GM10248 (cell line): ENCODE measurements at regions not wholly inside any gene's neighbourhood (a gene's known extent, or its start where the extent isn't known, plus 50 kb on each side); places are given as distances from the start of the nearest gene placed in this dataset.
A peak's percentile ranks its signal among the peaks of the same experiment; 100 is the strongest.
"Not testable (repeated sequence)": the region's sequence is repeated elsewhere in the genome, so short reads cannot be mapped to it uniquely, and the experiment has no call there.

Experiments
- CTCF ChIA-PET: fragments of 300-600 bp; sonication (Branson Sonifier 250); formaldehyde crosslinking; extraction: SDS; loops from one replicate; lab custom pipeline; 2021; ENCODE audit warnings: antibody characterized with exemption; lab: Yijun Ruan, JAX
- POLR2A ChIA-PET: fragments of 350-650 bp; sonication (Branson Sonifier 250); formaldehyde crosslinking; extraction: SDS; loops from one replicate; lab custom pipeline; 2020; ENCODE audit warnings: antibody characterized with exemption; lab: Yijun Ruan, JAX
- DNase-seq: peaks from one replicate; pipeline ENCODE4 v3.0.0; 2012; ENCODE audit errors: extremely low spot score
- TF ChIP-seq, protein P1 (sequence below): IDR thresholded peaks from 2 replicates; pipeline ENCODE4 v1.5.1; 2012; ENCODE audit warnings: mild to moderate bottlenecking, low read depth; ENCODE audit errors: extremely low read depth, missing control alignments, control extremely low read depth

DNA sequence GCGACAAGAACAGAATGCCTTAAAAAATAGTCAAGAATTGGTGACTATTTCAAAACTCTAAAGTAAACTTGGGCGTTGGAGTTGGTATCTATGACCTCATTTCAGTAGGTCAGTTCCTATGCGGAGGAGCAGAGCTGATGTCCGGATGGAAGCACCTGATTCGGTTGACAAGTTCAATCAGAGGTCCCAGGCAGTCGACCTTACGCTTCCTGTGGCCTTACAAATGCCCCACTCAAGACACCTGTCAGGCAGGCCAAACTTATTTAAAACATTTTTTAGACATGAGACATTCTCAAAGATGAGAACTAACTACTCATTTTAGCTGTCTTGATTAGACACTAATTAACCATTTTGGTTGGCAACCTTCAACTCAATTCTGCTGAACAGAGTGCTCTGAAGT lies 137.7 kb upstream of the ADAMTS3 start:
- TF ChIP-seq, protein P1, sequence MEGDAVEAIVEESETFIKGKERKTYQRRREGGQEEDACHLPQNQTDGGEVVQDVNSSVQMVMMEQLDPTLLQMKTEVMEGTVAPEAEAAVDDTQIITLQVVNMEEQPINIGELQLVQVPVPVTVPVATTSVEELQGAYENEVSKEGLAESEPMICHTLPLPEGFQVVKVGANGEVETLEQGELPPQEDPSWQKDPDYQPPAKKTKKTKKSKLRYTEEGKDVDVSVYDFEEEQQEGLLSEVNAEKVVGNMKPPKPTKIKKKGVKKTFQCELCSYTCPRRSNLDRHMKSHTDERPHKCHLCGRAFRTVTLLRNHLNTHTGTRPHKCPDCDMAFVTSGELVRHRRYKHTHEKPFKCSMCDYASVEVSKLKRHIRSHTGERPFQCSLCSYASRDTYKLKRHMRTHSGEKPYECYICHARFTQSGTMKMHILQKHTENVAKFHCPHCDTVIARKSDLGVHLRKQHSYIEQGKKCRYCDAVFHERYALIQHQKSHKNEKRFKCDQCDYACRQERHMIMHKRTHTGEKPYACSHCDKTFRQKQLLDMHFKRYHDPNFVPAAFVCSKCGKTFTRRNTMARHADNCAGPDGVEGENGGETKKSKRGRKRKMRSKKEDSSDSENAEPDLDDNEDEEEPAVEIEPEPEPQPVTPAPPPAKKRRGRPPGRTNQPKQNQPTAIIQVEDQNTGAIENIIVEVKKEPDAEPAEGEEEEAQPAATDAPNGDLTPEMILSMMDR: no peak
- ChIA-PET POLR2A (no interaction called here), CTCF (no interaction called here)
- DNase-seq: no peak

DNA sequence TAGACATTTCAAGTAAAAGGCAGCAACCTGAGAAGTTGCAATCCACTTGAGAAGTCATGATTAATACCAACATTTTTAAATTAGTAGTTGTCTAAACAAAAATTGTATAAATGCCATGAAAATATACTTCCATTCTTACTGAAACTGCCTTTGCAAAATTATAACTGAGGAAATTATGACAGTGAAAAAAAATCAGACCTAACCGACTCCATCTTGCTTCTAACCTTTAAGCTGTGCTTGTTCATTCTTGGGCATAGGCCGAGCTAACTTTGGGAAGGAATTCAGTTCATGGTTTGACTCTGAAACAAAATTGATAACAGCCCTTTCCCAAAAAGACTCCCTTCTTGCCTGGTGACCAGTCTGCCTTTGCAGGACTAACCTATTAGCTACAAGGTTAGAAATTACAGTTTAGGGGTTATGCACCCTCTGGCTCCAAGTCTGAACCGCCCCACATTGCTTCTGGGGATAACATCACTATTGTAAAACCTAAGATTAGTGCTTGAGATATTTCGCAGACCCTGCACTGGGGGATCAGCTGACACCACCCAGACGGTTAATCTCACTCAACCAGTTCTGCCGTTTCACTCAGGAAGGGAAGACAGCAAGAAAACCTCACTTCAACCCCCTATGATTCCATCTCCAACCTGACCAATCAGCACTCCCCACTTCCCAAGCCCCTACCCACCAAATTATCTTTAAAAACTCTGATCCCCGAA lies 136.1 kb upstream of the ADAMTS3 start:
- DNase-seq, POLR2A ChIA-PET: not testable (repeated sequence)
- CTCF ChIA-PET: interaction anchor here (1.3 kb wide), 1 partner anchor 11 kb away, joined by 3 read pairs; no protein-coding TSS in a partner anchor

DNA sequence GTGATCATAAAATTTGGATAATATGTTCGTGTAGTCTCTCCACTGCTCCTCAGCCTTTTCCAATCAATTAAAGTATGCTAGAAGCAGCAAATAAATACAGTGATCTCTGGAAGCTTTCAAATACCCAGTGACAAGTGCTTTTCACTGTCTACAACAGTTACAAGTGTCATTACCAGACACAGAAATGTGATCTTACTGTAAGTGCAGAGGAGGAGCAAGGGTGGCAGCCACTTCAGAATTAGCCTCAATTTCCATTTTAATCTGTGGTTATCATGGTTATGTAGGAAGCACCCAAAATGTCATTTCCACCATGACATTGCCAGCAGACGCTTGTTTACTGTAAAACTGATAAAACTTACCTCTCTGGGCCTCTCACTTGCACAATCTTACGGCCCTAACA lies 133.9 kb upstream of the ADAMTS3 start:
- no peak for DNase-seq
- TF ChIP-seq, protein P1: no peak
- ChIA-PET CTCF (interaction anchor here (0.7 to 1.6 kb wide), 3 partner anchors 317 to 375 kb away, joined by 3 to 6 read pairs (median 4); no protein-coding TSS in a partner anchor), POLR2A (no interaction called here)

DNA sequence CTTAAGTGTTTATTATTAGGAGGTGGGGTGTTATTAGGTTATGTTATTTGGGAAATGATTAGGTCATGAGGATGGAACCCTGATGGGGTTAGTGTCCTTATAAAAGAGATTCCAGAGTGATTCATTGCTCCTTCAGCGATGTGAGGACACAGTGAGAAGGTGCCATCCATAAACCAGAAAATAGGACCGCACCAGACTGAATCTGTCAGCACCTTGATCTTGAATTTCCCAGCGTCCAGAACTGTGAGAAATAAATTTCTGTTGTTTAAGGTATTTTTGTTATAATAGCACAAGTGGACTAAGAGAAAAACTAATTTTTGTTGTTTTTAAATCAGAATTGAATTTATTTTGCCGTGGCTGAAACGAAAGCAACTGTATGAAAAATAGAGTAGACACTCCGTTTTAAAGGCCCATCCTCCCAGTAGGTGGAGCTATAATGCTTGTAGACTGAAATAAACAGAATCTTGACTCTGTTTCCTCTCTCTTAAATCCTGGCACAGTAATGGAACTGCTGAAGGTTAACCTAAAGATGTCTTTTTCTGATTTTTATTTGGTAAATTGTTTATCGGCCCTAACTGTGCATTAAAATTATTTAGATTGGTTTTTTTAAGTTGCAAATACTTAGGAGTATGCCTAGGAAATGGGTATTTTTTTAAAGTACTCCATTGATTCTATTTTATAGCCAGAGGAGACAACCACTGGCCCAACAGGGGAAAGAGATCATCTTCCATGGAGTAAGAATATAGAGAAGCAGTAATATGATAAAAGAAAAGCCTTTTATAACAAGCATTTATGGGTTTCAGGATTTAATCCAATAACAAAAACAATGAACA lies 133.2 kb upstream of the ADAMTS3 start:
- DNase-seq: peak; percentile 26
- POLR2A ChIA-PET: no interaction called here
- TF ChIP-seq, protein P1: peak; percentile 63
- CTCF ChIA-PET: interaction anchor here (1.0 to 1.6 kb wide), 3 partner anchors 317 to 574 kb away, joined by 3 to 6 read pairs (median 4); no protein-coding TSS in a partner anchor

DNA sequence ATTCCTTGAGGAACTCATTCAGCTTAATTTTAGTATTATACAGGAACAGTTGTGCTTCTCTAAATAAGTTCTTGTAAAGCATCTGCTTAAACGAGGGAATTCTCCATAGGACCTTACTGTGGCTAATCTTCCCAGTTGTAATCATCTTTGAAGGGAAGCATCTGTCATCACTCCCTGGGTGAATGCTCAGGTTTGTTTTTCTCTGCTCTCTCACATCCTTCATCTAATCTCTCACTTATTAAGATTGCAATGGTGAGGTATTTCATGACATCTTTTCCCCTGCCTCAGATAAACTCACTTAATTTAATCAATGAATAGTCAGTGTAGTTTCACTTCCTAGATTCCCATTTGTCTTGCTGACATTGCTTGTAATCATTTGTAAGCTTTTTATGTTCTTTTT lies 121.8 kb upstream of the ADAMTS3 start:
- no peak for DNase-seq
- TF ChIP-seq, protein P1: no peak
- CTCF ChIA-PET: interaction anchor here (1.2 to 1.4 kb wide), 2 partner anchors 12 to 21 kb away, joined by 3 read pairs; no protein-coding TSS in a partner anchor
- POLR2A ChIA-PET: no interaction called here

DNA sequence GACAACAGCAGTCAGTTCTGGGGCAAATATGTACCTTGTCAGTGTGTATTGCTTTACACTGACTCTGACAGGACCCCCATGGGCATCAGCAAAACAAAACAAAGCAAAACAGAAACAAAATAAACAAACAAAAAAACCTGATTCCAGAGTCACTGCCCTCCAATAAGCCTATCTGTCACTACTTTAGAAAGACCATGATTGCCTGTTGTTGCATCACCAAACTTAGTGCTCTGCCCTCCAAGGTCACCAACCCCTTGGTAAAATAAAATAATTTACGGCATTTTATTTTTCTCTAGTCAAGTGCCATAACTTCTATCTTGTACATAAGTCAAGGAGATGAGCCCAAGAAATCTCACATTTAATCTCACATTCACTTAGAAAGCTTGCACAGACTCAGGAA lies 120.9 kb upstream of the ADAMTS3 start:
- CTCF ChIA-PET: interaction anchor here (1.4 kb wide), 1 partner anchor 20 kb away, joined by 3 read pairs; no protein-coding TSS in a partner anchor
- DNase-seq: no peak
- POLR2A ChIA-PET: no interaction called here
- TF ChIP-seq, protein P1: no peak

DNA sequence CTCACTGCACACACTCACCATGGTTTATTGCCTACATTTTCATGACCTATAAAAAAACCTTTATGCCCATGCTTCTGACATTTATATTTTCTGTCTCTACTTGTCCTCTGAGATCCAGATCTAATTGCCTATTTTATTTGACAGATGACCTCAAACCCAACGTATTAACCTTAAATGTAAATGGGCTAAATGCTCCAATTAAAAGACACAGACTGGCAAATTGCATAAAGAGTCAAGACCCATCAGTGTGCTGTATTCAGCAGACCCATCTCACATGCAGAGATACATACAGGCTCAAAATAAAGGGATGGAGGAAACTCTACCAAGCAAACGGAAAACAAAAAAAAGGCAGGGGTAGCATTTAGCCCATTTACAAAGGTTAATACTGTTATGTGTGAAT lies 117.4 kb upstream of the ADAMTS3 start:
- DNase-seq, POLR2A ChIA-PET: not testable (repeated sequence)
- CTCF ChIA-PET: interaction anchor here (1.0 kb wide), 1 partner anchor 9 kb away, joined by 3 read pairs; no protein-coding TSS in a partner anchor
